ENCODE measurements at regions not wholly inside any gene's neighbourhood (a gene's known extent, or its start where the extent isn't known, plus 50 kb on each side); places are given as distances from the start of the nearest gene placed in this dataset.

GRCh38 chr16:64513871-64514270 lies 608.0 kb downstream of the CDH11 start:
- no peak overlapping the region for H3K27ac ChIP-seq
- no peaks in the 10 kb centered on the region for H3K79me2 ChIP-seq
- H3K4me1 ChIP-seq (ENCODE audit: insufficient read depth) = no peaks in the 10 kb centered on the region
- H2AFZ ChIP-seq = no peak overlapping the region
- H3K9me2 ChIP-seq (replicated peaks; ENCODE audit: insufficient read depth) = no peaks in the 10 kb centered on the region
- no peak overlapping the region for H3K4me2 ChIP-seq
- H3K36me3 ChIP-seq (replicated peaks; ENCODE audit: insufficient read depth, low read depth) = no peaks in the 10 kb centered on the region
- no peak overlapping the region for H3K4me3 ChIP-seq
- TF ChIP-seq, protein P1, sequence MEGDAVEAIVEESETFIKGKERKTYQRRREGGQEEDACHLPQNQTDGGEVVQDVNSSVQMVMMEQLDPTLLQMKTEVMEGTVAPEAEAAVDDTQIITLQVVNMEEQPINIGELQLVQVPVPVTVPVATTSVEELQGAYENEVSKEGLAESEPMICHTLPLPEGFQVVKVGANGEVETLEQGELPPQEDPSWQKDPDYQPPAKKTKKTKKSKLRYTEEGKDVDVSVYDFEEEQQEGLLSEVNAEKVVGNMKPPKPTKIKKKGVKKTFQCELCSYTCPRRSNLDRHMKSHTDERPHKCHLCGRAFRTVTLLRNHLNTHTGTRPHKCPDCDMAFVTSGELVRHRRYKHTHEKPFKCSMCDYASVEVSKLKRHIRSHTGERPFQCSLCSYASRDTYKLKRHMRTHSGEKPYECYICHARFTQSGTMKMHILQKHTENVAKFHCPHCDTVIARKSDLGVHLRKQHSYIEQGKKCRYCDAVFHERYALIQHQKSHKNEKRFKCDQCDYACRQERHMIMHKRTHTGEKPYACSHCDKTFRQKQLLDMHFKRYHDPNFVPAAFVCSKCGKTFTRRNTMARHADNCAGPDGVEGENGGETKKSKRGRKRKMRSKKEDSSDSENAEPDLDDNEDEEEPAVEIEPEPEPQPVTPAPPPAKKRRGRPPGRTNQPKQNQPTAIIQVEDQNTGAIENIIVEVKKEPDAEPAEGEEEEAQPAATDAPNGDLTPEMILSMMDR (IDR thresholded peaks at IDR 0.05; ENCODE audit: poor library complexity) = no peak
- TF ChIP-seq EZH2 (IDR thresholded peaks at IDR 0.05; ENCODE audit: borderline replicate concordance) (no peak), EZH2phosphoT487 (IDR thresholded peaks at IDR 0.05; ENCODE audit: low read depth, severe bottlenecking, unreplicated experiment) (no peak)
- no peaks in the 10 kb centered on the region for H3K27me3 ChIP-seq
- no peaks in the 10 kb centered on the region for H3K9me3 ChIP-seq (ENCODE audit: low read depth)
- WGBS (ENCODE audit: low lambda C conversion rate, missing lambda C conversion rate) = 87% methylated on average over 2 of the region's 2 CpGs
- no peaks in the 10 kb centered on the region for H4K20me1 ChIP-seq (ENCODE audit: insufficient read depth, poor library complexity, severe bottlenecking)
- no peak for DNase-seq (ENCODE audit: low spot score)

DNA sequence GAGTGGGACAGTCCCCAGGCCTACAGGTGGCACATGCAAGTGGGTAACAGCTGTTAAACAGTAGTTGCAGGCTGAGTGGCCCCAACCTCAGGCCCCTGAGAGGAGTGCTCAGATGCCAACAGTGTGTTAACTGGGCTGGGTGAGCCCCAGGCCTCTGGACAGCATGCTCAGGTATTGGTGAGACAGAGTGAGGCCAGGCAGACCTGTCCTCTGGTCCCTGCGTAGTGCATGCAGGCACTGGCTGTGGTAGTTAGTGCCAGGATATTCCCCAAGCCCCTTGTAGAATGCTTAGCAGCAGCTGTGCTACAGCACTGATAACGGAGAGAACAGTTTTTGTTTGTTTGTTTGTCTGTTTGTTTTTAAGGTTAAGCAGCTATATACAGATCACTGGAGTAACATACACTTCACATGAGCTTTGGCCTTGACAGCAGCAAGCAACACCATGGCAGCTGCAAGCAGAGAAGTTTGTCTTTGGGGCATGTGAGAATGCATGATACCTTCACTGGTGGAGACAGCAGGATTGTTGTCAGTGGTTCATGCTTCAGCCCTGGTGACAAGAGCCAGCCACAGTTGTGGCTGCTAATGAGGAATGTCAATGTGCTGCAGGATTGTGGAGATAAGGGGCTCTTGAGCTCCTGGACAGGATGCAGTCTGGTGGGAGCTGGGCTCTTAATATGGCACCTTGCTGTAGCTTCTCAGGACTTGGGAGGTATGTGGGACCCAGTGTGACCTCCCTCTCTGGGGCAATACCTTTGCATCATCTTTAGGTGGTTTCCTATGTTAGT lies 614.4 kb downstream of the CDH11 start:
- 80% methylated on average over 2 of the region's 2 CpGs for WGBS (ENCODE audit: low lambda C conversion rate, missing lambda C conversion rate)
- no peaks in the 10 kb centered on the region for H3K9me2 ChIP-seq (replicated peaks; ENCODE audit: insufficient read depth)
- no peak overlapping the region for H3K4me2 ChIP-seq

DNA sequence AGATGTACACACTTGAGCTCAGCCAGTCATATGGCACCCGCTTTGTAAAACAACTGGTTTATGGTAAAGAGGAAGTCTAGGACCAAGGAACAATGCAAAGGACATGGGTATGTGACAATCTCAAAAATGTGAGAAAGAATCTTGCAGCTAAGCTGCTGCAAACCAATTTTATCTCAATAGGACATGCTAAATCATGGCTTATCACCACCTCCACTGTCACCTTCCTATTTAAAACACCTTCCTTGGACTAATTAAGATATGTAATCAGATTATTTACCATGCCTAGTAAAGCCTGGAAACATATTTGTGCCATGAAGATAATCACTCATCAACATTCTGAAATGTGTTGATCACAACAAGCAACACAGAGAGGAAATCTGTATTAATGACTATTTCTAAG lies 622.7 kb downstream of the CDH11 start:
- Histone ChIP-seq H2AFZ (no peak overlapping the region), H3K79me2 (no peaks in the 10 kb centered on the region), H4K20me1 (ENCODE audit: insufficient read depth, poor library complexity, severe bottlenecking) (no peaks in the 10 kb centered on the region), H3K27me3 (no peaks in the 10 kb centered on the region), H3K4me1 (ENCODE audit: insufficient read depth) (no peaks in the 10 kb centered on the region), H3K4me2 (no peak overlapping the region), H3K9me2 (replicated peaks; ENCODE audit: insufficient read depth) (no peaks in the 10 kb centered on the region), H3K36me3 (replicated peaks; ENCODE audit: insufficient read depth, low read depth) (no peaks in the 10 kb centered on the region), H3K27ac (no peak overlapping the region), H3K4me3 (no peak overlapping the region), H3K9me3 (ENCODE audit: low read depth) (no peaks in the 10 kb centered on the region)
- WGBS (ENCODE audit: low lambda C conversion rate, missing lambda C conversion rate) = 79% methylated on average over 1 of the region's 1 CpG
- DNase-seq (ENCODE audit: low spot score) = no peak
- TF ChIP-seq, protein P1 (IDR thresholded peaks at IDR 0.05; ENCODE audit: poor library complexity) = no peak
- TF ChIP-seq EZH2 (IDR thresholded peaks at IDR 0.05; ENCODE audit: borderline replicate concordance) (no peak), EZH2phosphoT487 (IDR thresholded peaks at IDR 0.05; ENCODE audit: low read depth, severe bottlenecking, unreplicated experiment) (no peak)

More for the DNA sequence above, 614.4 kb downstream of the CDH11 start:
- H3K9me3 ChIP-seq (ENCODE audit: low read depth) = no peaks in the 10 kb centered on the region
- H3K36me3 ChIP-seq (replicated peaks; ENCODE audit: insufficient read depth, low read depth) = no peaks in the 10 kb centered on the region
- no peak overlapping the region for H3K4me3 ChIP-seq
- no peaks in the 10 kb centered on the region for H3K4me1 ChIP-seq (ENCODE audit: insufficient read depth)
- no peak for DNase-seq (ENCODE audit: low spot score)
- no peaks in the 10 kb centered on the region for H3K27me3 ChIP-seq
- H3K27ac ChIP-seq = no peak overlapping the region
- H4K20me1 ChIP-seq (ENCODE audit: insufficient read depth, poor library complexity, severe bottlenecking) = no peaks in the 10 kb centered on the region
- no peaks in the 10 kb centered on the region for H3K79me2 ChIP-seq
- no peak overlapping the region for H2AFZ ChIP-seq
- TF ChIP-seq EZH2phosphoT487 (IDR thresholded peaks at IDR 0.05; ENCODE audit: low read depth, severe bottlenecking, unreplicated experiment) = no peak
- no peak for TF ChIP-seq EZH2 (IDR thresholded peaks at IDR 0.05; ENCODE audit: borderline replicate concordance)
- TF ChIP-seq, protein P1 (IDR thresholded peaks at IDR 0.05; ENCODE audit: poor library complexity) = no peak
